HG03432 (cell line): ENCODE measurements at regions not wholly inside any gene's neighbourhood (a gene's known extent, or its start where the extent isn't known, plus 50 kb on each side); places are given as distances from the start of the nearest gene placed in this dataset.
"Not testable (repeated sequence)": the region's sequence is repeated elsewhere in the genome, so short reads cannot be mapped to it uniquely, and the experiment has no call there.

ENCODE experiments used
- ATAC-seq: cut with Tn5 transposase; IDR thresholded peaks from one replicate; pipeline ENCODE4 v1.9.1; 2021; ENCODE audit warnings: mild to moderate bottlenecking, moderate library complexity; ENCODE audit not compliant: unreplicated experiment

DNA sequence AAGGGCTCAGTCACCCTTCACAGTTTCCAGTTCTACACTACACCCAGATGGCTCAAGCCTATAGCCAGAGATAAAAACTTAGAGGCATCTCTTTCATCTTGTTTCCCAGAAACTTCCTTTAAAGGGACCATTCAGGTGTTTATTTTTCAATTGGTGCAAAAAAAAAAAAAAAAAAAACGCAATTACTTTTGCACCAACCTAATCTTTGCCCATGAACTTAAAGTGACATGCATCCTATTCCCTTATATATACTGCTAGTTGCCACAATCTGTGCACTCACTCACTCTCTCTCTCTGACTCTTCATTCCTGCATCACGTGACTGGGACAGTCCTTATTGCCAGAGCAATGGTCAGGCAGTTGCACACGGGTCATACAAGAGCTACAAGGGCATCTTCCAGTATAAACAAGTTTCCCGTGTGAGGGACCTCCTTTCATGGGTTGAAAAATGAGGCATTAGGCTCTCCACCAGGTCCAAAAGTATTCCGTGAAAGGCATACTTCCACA is 789.4 kb downstream of the EPHA4 start:
- ATAC-seq, result no peak

DNA sequence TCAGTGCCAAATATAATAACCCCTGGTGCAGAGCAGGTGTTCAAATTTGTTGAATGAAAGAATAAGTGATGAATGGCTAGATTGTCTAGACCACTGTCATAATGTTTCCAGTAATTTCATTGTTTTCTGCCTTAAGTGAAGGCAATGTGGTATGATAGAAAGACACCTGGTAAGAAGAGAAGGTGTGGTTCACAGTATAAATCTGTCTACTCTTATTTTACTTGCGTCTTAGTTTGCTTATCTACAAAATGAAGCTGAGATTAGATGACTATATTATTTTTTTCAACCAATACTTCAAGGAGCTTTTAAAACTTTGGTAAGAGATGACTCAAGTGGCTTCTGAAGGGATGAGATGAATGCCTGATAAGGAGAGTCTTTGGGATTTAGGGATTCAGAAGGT is 788.4 kb downstream of the EPHA4 start:
- no peak for ATAC-seq

DNA sequence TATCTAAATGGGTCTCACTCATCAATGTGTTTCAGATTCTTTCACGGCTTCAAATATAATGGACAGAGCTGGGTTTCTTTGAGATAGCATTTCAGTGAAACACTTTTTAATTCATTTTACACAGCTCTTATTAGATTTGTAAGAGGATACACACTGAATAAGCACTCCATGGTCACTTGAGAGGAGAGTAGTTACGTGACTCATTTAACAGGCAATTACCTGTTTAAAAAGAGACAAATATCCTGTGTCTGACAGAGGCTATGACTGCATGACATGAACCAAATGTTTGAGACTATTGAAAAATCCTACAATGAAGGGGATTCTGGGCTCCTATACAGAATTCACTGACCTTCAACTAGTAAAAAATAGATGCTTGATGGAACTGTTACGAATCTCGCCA is 786.9 kb downstream of the EPHA4 start:
- ATAC-seq, result no peak

GRCh38 chr2:220786216-220786615 is 785.9 kb downstream of the EPHA4 start:
- no peak for ATAC-seq

- ATAC-seq, result no peak
Observed at GRCh38 chr2:220787251-220787650, 784.9 kb downstream of the EPHA4 start.

DNA sequence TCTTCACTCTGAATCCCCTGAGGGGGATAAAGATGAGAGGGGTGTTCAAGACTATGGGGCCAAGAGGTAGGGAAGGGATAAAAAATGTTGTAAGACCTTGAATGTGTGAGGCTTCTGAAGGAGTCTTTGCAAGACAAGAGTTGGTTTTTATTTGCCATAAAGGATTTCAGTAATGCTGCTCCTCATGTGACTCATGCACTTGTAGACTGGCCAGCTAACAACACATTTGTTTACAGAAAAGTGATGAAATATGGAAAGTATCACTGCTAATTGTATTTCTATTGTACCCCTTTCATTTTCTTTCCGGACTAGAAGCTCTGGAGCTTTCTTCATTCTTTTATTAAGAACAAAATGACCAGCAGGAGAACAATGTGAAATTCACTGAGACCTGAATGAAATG is 782.1 kb downstream of the EPHA4 start:
- no peak for ATAC-seq

DNA sequence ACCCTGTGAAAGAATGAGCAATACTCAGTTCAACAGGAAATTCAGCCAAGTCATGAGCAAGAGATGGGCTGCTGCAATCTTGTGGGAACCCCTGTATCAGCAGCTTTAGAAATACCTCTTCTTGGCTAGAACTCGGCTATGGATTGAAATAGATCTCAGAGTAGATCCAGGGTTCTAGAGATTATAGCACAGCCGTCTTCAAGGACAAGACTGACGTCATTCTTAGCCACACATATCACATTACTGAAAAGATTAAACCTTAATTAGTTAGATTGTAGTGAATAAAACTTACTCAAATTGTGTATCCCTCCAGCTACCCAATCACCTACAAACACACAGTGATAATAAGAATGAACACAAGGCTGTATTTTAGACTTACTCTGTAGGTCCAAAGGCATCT is 776.4 kb downstream of the EPHA4 start:
- ATAC-seq, result no peak

DNA sequence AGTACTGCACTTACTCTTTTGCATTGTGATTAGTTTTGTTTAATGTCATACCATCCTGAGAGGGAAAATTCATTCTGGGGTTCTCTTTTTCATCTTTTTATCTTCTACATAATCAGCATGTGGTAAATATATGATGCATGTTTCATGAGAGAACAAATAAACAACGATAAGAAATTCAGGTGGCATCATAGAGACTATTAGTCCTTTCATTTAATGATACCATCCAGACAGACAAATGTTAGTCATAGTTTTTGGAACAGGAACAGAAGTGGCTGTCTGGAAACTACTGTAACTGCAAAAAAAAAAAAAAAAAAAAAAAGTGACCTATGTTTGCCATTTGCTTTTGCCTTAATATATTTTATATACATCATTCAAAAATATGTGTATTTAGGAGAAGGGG is 761.0 kb downstream of the EPHA4 start:
- ATAC-seq, result no peak

- ATAC-seq, result no peak
Observed at GRCh38 chr2:220811952-220812570, 760.0 kb downstream of the EPHA4 start.

DNA sequence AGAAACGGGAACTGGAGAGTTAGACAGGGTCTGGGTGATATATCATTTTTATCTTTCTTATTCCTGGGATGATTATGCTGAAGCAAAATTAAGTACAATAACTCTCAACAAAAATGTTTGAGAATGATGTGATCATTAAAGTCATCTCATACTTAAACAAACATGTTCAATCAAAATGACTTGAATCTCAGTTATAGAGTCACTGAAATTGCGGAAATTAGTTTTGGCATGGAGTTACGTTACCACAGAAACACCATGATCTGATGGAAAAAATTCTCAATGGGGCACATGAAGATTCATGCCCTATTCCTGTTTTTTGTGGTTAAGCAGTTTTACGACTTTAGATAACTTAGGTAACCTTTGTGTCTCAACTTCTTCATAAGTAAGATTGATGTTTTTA is 757.7 kb downstream of the EPHA4 start:
- no peak for ATAC-seq

DNA sequence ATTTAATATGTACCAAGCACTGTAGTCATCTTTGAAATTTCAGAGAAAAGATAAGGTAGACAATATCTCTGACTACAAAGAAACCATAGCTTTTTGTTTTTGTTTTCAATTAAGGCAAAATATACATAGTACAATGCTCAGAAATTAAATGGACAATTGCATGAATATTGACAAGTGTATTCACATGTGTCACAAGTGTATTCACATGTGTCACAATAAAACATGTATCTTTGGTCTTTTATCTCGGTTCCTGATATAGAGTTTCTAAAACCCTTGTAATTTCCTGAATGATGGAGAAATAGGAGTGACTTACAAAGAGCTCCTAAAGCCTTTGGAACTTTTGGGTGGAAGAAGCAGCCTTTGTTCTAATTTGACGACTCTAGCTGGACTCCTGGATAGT is 756.4 kb downstream of the EPHA4 start:
- no peak for ATAC-seq

DNA sequence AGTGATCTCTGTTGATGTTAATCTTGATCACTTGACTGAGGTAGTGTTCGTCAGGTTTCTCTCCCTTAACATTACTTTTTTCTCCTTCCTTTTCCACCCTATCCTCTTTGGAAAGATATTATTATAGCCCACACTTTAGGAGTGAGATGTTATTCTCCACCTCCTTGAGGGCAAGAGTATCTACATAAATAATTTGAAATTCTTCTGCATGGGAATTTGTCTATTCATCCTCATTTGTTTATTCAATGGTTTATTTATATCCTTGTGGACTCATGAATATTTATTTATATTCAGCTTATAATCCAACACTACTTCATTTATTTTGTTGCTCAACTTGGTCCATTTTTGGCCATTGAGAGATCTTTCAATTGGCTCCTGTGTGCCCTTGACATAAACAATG is 750.4 kb downstream of the EPHA4 start:
- no peak for ATAC-seq

DNA sequence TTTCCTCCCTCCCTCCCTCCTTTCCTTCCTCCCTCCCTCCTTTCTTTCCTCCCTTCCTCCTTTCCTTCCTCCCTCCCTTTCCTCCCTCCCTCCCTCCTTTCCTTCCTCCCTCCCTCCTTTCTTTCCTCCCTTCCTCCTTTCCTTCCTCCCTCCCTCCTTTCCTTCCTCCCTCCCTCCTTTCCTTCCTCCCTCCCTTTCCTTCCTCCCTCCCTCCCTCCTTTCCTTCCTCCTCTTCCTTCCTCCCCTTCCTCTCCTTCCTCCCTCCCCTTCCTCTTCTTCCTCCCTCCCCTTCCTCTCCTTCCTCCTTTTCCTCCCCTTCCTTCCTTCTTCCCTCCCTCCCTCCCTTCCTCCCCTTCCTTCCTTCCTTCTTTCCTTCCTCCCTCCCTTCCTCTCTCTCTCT is 748.5 kb downstream of the EPHA4 start:
- ATAC-seq, result not testable (repeated sequence)

DNA sequence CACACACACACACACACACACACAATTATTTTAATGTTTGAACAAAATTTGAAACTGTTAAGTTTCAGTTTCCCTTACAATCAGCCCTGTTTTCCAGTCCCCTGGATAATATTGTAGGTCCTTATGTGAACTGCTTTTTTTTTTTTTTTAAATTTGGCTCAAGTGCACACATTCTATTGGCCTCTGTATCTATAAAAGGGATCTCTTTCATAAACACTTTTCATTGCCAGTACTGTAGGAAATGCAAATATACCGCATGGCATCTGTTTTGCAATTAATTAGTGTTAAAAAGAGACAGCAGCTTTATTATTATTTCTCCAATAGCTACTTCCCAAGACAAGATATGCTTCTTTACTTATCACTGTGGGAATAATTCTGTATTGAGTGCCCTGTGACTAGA is 738.7 kb downstream of the EPHA4 start:
- no peak for ATAC-seq

GRCh38 chr2:220835583-220835982 is 736.5 kb downstream of the EPHA4 start:
- ATAC-seq, result no peak

- no peak for ATAC-seq
Observed at GRCh38 chr2:220837226-220837625, 734.9 kb downstream of the EPHA4 start.

DNA sequence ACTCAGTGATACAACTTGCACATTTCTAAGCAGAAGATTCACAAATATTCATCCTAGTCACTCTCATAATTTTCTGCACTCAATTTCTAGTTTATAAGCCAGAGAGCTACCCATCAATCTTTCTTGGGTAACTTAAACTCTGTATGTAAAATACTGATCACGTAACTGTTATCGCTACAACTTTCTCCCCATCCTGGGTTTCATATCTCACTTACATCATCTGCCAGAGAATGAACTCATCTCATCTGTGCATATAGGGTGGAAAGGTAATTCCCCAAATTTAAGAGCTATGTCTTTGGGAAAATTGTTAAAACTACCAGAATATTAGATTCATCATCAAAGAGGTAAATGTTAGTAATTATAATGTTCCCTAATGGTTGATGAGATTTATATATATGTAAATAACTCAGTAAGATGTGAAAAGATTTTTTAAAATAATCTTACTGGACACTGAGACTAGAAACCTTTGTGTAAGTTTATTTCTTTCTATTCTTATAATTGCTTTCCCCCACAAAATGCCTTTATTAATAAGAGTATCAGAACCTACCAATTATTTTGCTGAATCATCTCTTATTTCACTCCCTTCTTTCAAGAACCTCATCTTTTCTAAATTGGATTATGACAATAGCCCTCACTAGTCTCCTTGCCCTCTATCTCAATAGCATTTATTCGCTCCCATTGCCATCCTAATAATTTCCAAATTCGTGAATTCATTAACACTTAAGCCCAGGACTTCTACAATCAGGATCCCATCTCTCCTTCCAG is 729.0 kb downstream of the EPHA4 start:
- no peak for ATAC-seq

GRCh38 chr2:220845766-220846273 is 726.3 kb downstream of the EPHA4 start:
- ATAC-seq, result no peak

GRCh38 chr2:220847006-220847405 is 725.1 kb downstream of the EPHA4 start:
- ATAC-seq, result no peak

DNA sequence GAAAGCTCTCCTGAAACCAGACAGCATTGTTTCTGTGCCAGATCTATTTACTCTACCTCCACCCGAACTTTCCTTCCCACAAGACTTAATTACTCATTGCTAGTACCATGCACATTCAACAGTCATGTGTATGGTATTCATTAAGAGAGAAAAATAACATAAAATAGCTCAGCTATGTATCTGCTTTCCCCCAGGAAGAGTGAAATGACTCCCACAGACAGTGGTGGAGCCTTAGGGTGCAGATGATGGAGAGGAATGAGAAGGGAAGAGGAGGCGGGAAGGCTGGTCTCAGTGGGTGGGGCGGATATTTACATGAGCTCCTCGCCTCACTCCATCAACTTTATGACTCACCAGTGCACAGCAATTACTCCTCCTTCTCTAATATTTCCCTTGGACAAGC is 724.5 kb downstream of the EPHA4 start:
- no peak for ATAC-seq

GRCh38 chr2:220849433-220849832 is 722.7 kb downstream of the EPHA4 start:
- ATAC-seq, result no peak

- no peak for ATAC-seq
Observed at GRCh38 chr2:220850116-220850515, 722.0 kb downstream of the EPHA4 start.
